WTC11 (cell line): ENCODE measurements at regions not wholly inside any gene's neighbourhood (a gene's known extent, or its start where the extent isn't known, plus 50 kb on each side); places are given as distances from the start of the nearest gene placed in this dataset.

Experiments used
- ATAC-seq: fragments of 200-7000 bp; cut with Tn5 transposase; 2 replicates; pipeline ENCODE4 v1.10.0; 2021; ENCODE audit warnings: mild to moderate bottlenecking, moderate library complexity
- CTCF ChIA-PET: fragments of 300-600 bp; sonication (Branson Sonifier 250); formaldehyde crosslinking; loops from one replicate; lab custom pipeline; 2021; ENCODE audit warnings: antibody characterized with exemption; lab: Charles Lee
- POLR2A ChIA-PET: fragments of 350-600 bp; sonication (Branson Sonifier 250); formaldehyde crosslinking; loops from one replicate; lab custom pipeline; 2021; ENCODE audit warnings: antibody characterized with exemption; lab: Charles Lee
- DNase-seq: peaks from one replicate; pipeline ENCODE4 v3.0.0; 2021; ENCODE audit warnings: low spot score
- H3K27ac Mint-ChIP-seq: 2 replicates; pipeline ENCODE4 v1.8.0; 2021; ENCODE audit warnings: mixed read lengths
- H3K27me3 Mint-ChIP-seq: 2 replicates; pipeline ENCODE4 v1.8.0; 2021; ENCODE audit warnings: low read depth, mild to moderate bottlenecking, moderate library complexity, mixed read lengths
- H3K36me3 Mint-ChIP-seq: 2 replicates; pipeline ENCODE4 v1.8.0; 2021; ENCODE audit warnings: mixed read lengths
- H3K4me1 Mint-ChIP-seq: 2 replicates; pipeline ENCODE4 v1.8.0; 2022; ENCODE audit warnings: mixed read lengths
- H3K4me3 Mint-ChIP-seq: 2 replicates; pipeline ENCODE4 v1.8.0; 2021; ENCODE audit warnings: mild to moderate bottlenecking, moderate library complexity, mixed read lengths
- H3K9me3 Mint-ChIP-seq: 2 replicates; pipeline ENCODE4 v1.8.0; 2021; ENCODE audit warnings: mixed read lengths
- ARID4B ChIP-seq: sonication (generic); formaldehyde crosslinking; IDR thresholded peaks from 2 replicates; pipeline ENCODE4 v1.8.0; 2023; ENCODE audit warnings: missing genetic modification reagents, mild to moderate bottlenecking, borderline replicate concordance
- ATF1 ChIP-seq: sonication (generic); formaldehyde crosslinking; IDR thresholded peaks from 2 replicates; pipeline ENCODE4 v1.8.1; 2023; ENCODE audit warnings: mild to moderate bottlenecking, moderate library complexity, missing genetic modification reagents
- E2F1 ChIP-seq: sonication (generic); formaldehyde crosslinking; IDR thresholded peaks from 2 replicates; pipeline ENCODE4 v1.8.0; 2022; ENCODE audit warnings: mild to moderate bottlenecking, missing genetic modification reagents
- FOXK1 ChIP-seq: sonication (generic); formaldehyde crosslinking; IDR thresholded peaks from 2 replicates; pipeline ENCODE4 v1.8.0; 2022; ENCODE audit warnings: mild to moderate bottlenecking, moderate library complexity, missing genetic modification reagents
- FOXP4 ChIP-seq: sonication (generic); formaldehyde crosslinking; IDR thresholded peaks from 2 replicates; pipeline ENCODE4 v1.8.0; 2022; ENCODE audit warnings: mild to moderate bottlenecking, missing genetic modification reagents
- GTF2I ChIP-seq: fragments of 250-450 bp; sonication (Bioruptor Pico); conservative IDR thresholded peaks from 2 replicates; pipeline ENCODE4 v1.4.0; 2021; ENCODE audit warnings: mild to moderate bottlenecking
- HMGXB4 ChIP-seq: sonication (generic); formaldehyde crosslinking; IDR thresholded peaks from 2 replicates; pipeline ENCODE4 v1.8.1; 2023; ENCODE audit warnings: mild to moderate bottlenecking, moderate library complexity, missing genetic modification reagents
- PRDM15 ChIP-seq: sonication (generic); formaldehyde crosslinking; IDR thresholded peaks from 2 replicates; pipeline ENCODE4 v1.8.0; 2022; ENCODE audit warnings: missing genetic modification reagents
- TEAD1 ChIP-seq: sonication (generic); formaldehyde crosslinking; IDR thresholded peaks from 2 replicates; pipeline ENCODE4 v1.8.0; 2022; ENCODE audit warnings: mild to moderate bottlenecking, missing genetic modification reagents
- TEAD4 ChIP-seq: sonication (generic); formaldehyde crosslinking; IDR thresholded peaks from 2 replicates; pipeline ENCODE4 v1.8.0; 2022; ENCODE audit warnings: mild to moderate bottlenecking, missing genetic modification reagents
- USF1 ChIP-seq: sonication (generic); formaldehyde crosslinking; IDR thresholded peaks from 2 replicates; pipeline ENCODE4 v1.8.0; 2022; ENCODE audit warnings: mild to moderate bottlenecking, missing genetic modification reagents
- USF2 ChIP-seq: sonication (generic); formaldehyde crosslinking; IDR thresholded peaks from 2 replicates; pipeline ENCODE4 v1.8.1; 2023; ENCODE audit warnings: mild to moderate bottlenecking, missing genetic modification reagents, moderate library complexity
- ZNF219 ChIP-seq: sonication (generic); formaldehyde crosslinking; IDR thresholded peaks from 2 replicates; pipeline ENCODE4 v1.8.0; 2023; ENCODE audit warnings: missing genetic modification reagents, mild to moderate bottlenecking, borderline replicate concordance
- ZNF263 ChIP-seq: sonication (generic); formaldehyde crosslinking; IDR thresholded peaks from 2 replicates; pipeline ENCODE4 v1.8.1; 2022; ENCODE audit warnings: low read depth, mild to moderate bottlenecking, moderate library complexity, missing genetic modification reagents
- ZNF281 ChIP-seq: sonication (generic); formaldehyde crosslinking; IDR thresholded peaks from 2 replicates; pipeline ENCODE4 v1.8.0; 2023; ENCODE audit warnings: mild to moderate bottlenecking, missing genetic modification reagents
- ZNF396 ChIP-seq: fragments of 250-450 bp; sonication (Bioruptor Pico); IDR thresholded peaks from 2 replicates; pipeline ENCODE4 v1.8.0; 2021; ENCODE audit warnings: mild to moderate bottlenecking, moderate library complexity, borderline replicate concordance
- ZNF416 ChIP-seq: fragments of 250-450 bp; sonication (Bioruptor Pico); IDR thresholded peaks from 2 replicates; pipeline ENCODE4 v1.9.0; 2021; ENCODE audit warnings: mild to moderate bottlenecking, inconsistent platforms

GRCh38 chr10:8830876-8831275 is 776.4 kb downstream of the GATA3 start (continued):
- TF ChIP-seq FOXP4 (CRISPR knock-in tag) (no peak), USF2 (CRISPR knock-in tag) (no peak), E2F1 (CRISPR knock-in tag) (no peak), TEAD1 (CRISPR knock-in tag) (no peak), ZNF263 (CRISPR knock-in tag) (no peak), PRDM15 (CRISPR knock-in tag) (no peak), ZNF416 (no peak), ZNF396 (no peak), TEAD4 (CRISPR knock-in tag) (no peak), ARID4B (CRISPR knock-in tag) (no peak)

- Mint-ChIP-seq H3K4me1 (peaks cover 10% of the 10 kb centered on the region), H3K27ac (no peak overlapping the region), H3K27me3 (peaks cover 43% of the 10 kb centered on the region), H3K36me3 (no peaks in the 10 kb centered on the region), H3K9me3 (peaks cover 7% of the 10 kb centered on the region; the same call in 1 of the 2 replicates), H3K4me3 (no peak overlapping the region)
- POLR2A ChIA-PET: no interaction called here
- DNase-seq (no peak), ATAC-seq (no peak)
- CTCF ChIA-PET: no interaction called here
- TF ChIP-seq HMGXB4 (no peak), ATF1 (no peak), ZNF281 (CRISPR knock-in tag) (no peak), FOXK1 (CRISPR knock-in tag) (no peak), USF1 (CRISPR knock-in tag) (no peak), GTF2I (CRISPR knock-in tag) (no peak), ZNF219 (CRISPR knock-in tag) (no peak)
Measured at GRCh38 chr10:8835453-8836167, 781.1 kb downstream of the GATA3 start.
